HL-60 (cell line): ENCODE measurements at regions not wholly inside any gene's neighbourhood (a gene's known extent, or its start where the extent isn't known, plus 50 kb on each side); places are given as distances from the start of the nearest gene placed in this dataset.

ENCODE experiments used
- DNase-seq, 2 experiments: peaks; one replicate each; pipeline ENCODE4 v3.0.0-alpha.2; 2010 to 2020; ENCODE audit warnings: low read depth in 1 of 2, low spot score in 1 of 2
- H3K27ac ChIP-seq: fragments of 250-450 bp; sonication (Bioruptor Pico); replicated peaks from 2 replicates; pipeline ENCODE4 v1.5.1; 2020; ENCODE audit warnings: mild to moderate bottlenecking, moderate library complexity
- H3K27me3 ChIP-seq: fragments of 250-450 bp; sonication (Bioruptor Pico); 2 replicates; pipeline ENCODE4 v1.5.1; 2021; ENCODE audit warnings: mild to moderate bottlenecking, moderate library complexity; ENCODE audit not compliant: insufficient read depth, poor library complexity, severe bottlenecking
- H3K4me3 ChIP-seq: replicated peaks from 2 replicates; pipeline ENCODE4 v1.5.1; 2011; ENCODE audit warnings: mild to moderate bottlenecking, control low read depth, low read length; ENCODE audit not compliant: insufficient read depth
- GABPA ChIP-seq: IDR thresholded peaks from 2 replicates; pipeline ENCODE4 v1.6.1; 2012; ENCODE audit warnings: low read depth
- POLR2AphosphoS5 ChIP-seq: IDR thresholded peaks from 2 replicates; pipeline ENCODE4 v1.6.1; 2012; ENCODE audit warnings: low read depth
- SPI1 ChIP-seq: IDR thresholded peaks from 2 replicates; pipeline ENCODE4 v1.6.1; 2012; ENCODE audit warnings: low read depth, mild to moderate bottlenecking, borderline replicate concordance
- TF ChIP-seq, protein P1 (sequence below): IDR thresholded peaks from one replicate; pipeline ENCODE4 v1.5.1; 2011; ENCODE audit warnings: low read length, control low read depth, inconsistent platforms; ENCODE audit not compliant: insufficient read depth
- TF ChIP-seq, protein P2 (sequence below): IDR thresholded peaks from 2 replicates; pipeline ENCODE4 v1.6.1; 2012; ENCODE audit warnings: low read depth; ENCODE audit not compliant: insufficient replicate concordance

- TF ChIP-seq, protein P1, sequence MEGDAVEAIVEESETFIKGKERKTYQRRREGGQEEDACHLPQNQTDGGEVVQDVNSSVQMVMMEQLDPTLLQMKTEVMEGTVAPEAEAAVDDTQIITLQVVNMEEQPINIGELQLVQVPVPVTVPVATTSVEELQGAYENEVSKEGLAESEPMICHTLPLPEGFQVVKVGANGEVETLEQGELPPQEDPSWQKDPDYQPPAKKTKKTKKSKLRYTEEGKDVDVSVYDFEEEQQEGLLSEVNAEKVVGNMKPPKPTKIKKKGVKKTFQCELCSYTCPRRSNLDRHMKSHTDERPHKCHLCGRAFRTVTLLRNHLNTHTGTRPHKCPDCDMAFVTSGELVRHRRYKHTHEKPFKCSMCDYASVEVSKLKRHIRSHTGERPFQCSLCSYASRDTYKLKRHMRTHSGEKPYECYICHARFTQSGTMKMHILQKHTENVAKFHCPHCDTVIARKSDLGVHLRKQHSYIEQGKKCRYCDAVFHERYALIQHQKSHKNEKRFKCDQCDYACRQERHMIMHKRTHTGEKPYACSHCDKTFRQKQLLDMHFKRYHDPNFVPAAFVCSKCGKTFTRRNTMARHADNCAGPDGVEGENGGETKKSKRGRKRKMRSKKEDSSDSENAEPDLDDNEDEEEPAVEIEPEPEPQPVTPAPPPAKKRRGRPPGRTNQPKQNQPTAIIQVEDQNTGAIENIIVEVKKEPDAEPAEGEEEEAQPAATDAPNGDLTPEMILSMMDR, result no peak
- TF ChIP-seq, protein P2, sequence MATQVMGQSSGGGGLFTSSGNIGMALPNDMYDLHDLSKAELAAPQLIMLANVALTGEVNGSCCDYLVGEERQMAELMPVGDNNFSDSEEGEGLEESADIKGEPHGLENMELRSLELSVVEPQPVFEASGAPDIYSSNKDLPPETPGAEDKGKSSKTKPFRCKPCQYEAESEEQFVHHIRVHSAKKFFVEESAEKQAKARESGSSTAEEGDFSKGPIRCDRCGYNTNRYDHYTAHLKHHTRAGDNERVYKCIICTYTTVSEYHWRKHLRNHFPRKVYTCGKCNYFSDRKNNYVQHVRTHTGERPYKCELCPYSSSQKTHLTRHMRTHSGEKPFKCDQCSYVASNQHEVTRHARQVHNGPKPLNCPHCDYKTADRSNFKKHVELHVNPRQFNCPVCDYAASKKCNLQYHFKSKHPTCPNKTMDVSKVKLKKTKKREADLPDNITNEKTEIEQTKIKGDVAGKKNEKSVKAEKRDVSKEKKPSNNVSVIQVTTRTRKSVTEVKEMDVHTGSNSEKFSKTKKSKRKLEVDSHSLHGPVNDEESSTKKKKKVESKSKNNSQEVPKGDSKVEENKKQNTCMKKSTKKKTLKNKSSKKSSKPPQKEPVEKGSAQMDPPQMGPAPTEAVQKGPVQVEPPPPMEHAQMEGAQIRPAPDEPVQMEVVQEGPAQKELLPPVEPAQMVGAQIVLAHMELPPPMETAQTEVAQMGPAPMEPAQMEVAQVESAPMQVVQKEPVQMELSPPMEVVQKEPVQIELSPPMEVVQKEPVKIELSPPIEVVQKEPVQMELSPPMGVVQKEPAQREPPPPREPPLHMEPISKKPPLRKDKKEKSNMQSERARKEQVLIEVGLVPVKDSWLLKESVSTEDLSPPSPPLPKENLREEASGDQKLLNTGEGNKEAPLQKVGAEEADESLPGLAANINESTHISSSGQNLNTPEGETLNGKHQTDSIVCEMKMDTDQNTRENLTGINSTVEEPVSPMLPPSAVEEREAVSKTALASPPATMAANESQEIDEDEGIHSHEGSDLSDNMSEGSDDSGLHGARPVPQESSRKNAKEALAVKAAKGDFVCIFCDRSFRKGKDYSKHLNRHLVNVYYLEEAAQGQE, result no peak
- TF ChIP-seq GABPA (no peak), POLR2AphosphoS5 (no peak), SPI1 (no peak)
- no peak overlapping the region for H3K4me3 ChIP-seq
- no peak overlapping the region for H3K27ac ChIP-seq
- no peaks in the 10 kb centered on the region for H3K27me3 ChIP-seq
- no peak for DNase-seq
Observed at GRCh38 chr14:58809520-58809919, 171.8 kb downstream of the DACT1 start.

GRCh38 chr14:58812050-58812910, 174.5 kb downstream of the DACT1 start:
- Histone ChIP-seq H3K4me3 (no peak overlapping the region), H3K27me3 (no peaks in the 10 kb centered on the region), H3K27ac (no peak overlapping the region)
- DNase-seq, result no peak
- no peak for TF ChIP-seq GABPA
- no peak for TF ChIP-seq SPI1
- TF ChIP-seq, protein P1, result no peak
- no peak for TF ChIP-seq POLR2AphosphoS5
- TF ChIP-seq, protein P2, result no peak

DNA sequence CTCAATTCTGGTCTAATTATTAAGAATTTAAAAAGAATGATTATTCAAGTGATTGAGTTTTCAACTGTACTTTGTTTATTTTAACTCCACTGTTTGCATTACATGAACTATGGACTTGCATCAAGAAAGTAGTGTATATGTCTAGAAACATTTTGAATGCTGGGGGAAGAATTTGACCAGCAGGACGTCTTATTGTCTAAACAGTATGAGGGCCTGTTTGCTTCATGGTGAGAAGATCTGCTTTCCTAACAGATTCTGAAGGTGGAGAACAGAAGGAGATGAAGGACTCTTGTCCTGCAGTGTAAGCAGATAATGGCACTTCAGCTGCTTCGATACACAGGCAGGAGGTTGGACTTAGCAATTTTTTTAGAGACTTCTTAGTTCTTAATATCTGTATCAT, 176.0 kb downstream of the DACT1 start:
- DNase-seq, result no peak
- Histone ChIP-seq H3K27ac (no peak overlapping the region), H3K4me3 (no peak overlapping the region), H3K27me3 (no peaks in the 10 kb centered on the region)
- TF ChIP-seq GABPA (no peak), SPI1 (no peak), POLR2AphosphoS5 (no peak)
- TF ChIP-seq, protein P1, result no peak
- TF ChIP-seq, protein P2, result no peak
